Fibroblast of upper back skin (primary cell): ENCODE measurements at regions not wholly inside any gene's neighbourhood (a gene's known extent, or its start where the extent isn't known, plus 50 kb on each side); places are given as distances from the start of the nearest gene placed in this dataset.
A peak's percentile ranks its signal among the peaks of the same experiment; 100 is the strongest.

Experiments used
- DNase-seq: peaks from one replicate; pipeline ENCODE4 v3.0.0-alpha.2; 2013

GRCh38 chr15:85986116-85986515 lies 93.6 kb upstream of the AGBL1 start:
- no peak for DNase-seq

- no peak for DNase-seq
Observed at GRCh38 chr15:85986741-85987140, 92.9 kb upstream of the AGBL1 start.

- no peak for DNase-seq
Observed at GRCh38 chr15:85988741-85989140, 90.9 kb upstream of the AGBL1 start.

DNA sequence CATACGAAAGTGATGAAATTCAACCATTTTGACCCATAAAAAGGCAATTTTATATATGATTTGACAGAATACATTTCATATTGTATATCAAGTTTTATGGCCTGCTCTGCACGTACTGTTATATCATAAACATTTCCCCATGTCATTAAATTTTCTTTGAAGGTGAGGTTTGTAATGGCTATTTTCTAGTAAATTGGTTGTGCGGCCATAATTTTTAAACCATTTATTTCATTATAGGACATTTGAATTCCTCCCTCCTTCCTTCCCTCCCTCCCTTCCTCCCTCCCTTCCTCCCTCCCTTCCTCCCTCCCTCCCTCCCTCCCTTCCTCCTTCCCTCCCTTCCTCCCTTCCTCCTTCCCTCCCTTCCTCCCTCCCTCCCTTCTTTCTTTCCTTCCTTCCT lies 87.4 kb upstream of the AGBL1 start:
- no peak for DNase-seq

GRCh38 chr15:85993116-85993515 lies 86.6 kb upstream of the AGBL1 start:
- DNase-seq, result no peak

- DNase-seq, result no peak
Observed at GRCh38 chr15:85997618-85998017, 82.1 kb upstream of the AGBL1 start.

DNA sequence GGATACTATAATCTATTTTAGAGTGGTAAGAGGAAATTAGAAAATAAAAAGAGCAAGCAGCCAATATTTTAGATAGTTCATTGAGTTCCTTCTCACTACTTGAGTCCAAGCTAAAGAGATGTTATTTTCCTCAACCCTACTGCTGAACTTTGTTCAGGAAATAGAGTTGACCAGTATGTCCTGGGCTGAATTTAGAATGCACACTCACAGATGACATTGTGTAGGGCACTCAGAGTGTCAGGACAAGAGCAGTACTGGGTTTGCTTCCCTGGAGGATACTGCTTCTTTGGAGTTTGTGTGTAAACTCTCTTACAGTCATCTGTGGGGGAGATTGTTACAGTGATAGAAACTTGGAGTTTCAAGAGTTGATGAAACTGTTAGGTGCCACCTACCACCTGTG lies 80.0 kb upstream of the AGBL1 start:
- DNase-seq, result no peak

DNA sequence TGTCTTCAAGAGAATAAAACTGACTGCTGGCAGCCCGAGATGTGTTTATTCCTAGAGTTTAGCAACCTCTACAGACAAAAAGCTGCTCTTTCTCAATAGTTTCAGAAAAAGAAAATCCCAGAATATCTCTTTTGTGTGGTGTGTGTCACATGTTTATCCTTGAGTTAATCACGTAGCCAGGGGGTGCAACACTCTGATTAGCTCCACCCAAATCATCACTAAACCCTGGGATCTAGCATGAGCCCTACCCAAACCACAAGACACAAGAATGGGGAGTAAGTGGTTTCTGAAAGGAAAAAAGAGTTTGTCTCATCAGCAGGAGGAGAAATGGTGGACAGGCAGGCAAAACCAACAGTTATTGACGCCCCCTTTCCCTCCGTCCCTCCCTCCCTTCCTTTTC lies 78.5 kb upstream of the AGBL1 start:
- no peak for DNase-seq

- DNase-seq, result no peak
Observed at GRCh38 chr15:86002444-86002843, 77.2 kb upstream of the AGBL1 start.

DNA sequence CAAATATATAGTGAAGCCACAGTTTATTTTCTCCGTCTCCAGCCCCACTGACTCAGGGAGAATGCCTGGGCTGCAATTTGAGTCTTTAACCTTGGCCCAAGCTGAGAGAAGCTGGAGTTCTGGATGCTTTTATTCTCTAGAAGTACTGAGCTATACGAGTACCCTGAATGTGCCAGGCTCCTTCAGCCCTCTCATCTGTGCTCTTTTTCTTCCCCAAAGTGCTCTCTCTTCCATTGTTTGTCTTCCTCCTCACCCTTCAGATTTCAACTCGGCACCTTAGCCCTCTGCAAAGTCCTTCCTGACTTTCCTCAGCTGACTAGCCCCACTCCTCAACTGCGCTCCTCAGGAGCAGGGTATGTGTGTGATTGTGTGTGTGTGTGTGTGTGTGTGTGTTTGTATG lies 75.6 kb upstream of the AGBL1 start:
- no peak for DNase-seq

DNA sequence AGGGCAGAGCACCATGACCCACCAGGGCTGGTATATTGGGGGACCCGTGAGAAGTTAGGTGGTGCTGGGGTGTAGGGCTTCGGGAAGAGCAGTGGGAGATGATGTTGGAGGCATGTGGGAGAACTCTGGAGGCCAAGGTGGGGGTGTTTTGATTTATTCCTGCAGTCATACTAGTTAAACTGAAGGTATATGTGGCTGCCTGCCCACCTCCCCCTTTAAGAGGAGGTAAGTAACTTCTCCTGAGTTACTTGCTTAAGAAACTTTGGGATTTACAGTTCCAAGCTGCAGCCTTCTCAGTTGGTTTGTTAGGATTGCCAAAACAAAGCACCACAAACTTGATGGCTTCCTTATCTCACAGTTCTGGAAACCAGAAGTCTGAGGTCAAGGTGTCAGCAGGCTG lies 73.1 kb upstream of the AGBL1 start:
- DNase-seq, result no peak

DNA sequence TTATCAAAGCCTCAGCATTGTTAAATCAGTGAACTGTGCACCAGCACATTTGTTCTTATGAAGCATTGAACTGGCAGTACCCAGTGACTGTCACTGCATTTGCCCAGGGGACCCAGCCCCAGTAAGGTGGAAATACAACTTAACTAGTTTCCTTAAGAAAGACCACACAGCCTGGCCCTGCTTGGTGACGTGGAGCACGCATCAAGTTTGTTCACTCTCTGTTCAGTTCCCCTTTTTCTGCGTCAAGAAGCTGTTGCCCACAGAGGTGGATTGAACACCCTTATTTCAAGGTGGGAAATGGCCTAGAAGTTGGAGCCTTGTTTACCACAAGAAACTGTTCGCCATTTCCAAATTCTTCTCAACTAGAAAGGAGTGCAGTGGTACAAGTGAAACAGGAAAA lies 69.9 kb upstream of the AGBL1 start:
- no peak for DNase-seq

- DNase-seq, result no peak
Observed at GRCh38 chr15:86010398-86010797, 69.3 kb upstream of the AGBL1 start.

DNA sequence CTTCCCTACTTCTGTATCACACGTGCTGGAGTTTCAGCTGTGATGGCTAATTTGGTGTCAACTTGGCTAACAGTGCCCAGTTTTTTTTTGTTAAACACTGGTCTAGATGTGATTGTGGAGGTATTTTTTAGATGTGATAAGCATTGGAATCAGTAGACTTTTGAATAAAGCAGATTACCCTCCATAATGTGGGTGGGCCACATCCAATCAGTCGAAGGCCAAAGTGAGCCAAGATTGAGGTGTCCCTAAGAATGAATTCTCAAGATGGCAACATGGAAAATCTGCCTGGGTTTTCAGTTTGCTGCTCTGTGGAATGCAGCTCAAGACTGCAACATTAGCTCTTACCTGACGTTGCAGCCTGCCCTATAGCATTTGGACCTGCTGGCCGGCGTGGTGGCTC lies 68.8 kb upstream of the AGBL1 start:
- DNase-seq, result no peak

DNA sequence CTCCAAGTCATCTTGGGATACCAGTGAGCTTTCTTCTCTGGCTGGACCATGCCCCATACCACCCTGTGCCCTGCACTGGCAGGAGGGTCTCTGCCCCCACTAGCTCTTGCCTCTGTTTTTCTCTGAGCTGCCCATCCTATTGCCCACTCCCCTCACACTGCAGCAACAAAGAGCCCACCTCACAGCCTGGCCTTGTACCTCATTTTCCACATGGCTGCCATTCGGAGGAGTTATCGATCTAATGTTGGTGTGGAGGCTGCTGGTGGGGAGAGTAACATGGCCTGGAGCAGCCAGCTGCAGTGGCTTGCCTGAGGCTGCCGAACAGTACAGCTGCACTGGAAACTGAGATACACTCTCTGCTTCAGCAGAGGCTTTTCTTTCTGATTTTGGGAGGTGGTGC lies 65.7 kb upstream of the AGBL1 start:
- DNase-seq, result no peak

- DNase-seq, result peak; percentile 2
Observed at GRCh38 chr15:86016750-86017149, 62.9 kb upstream of the AGBL1 start.

DNA sequence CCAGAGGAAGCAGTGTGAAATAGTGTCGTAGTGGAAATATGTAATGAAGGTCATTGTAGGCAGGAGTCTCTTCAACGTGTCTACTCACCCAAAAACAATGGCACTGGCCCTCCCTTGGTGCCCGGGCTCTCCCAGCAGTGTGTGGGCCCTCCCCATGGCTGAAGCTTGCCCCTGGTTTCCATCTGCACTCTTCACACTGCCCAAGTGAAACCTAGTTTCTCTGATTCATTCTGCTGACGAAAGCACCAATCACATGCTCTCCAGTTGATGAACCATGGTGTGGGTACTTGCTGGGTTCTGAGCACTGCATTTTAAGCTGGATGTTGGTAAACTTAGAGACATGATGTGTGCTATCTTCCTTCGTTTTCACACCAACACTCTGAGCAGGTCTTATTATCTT lies 61.0 kb upstream of the AGBL1 start:
- no peak for DNase-seq

- DNase-seq, result peak; percentile 17
Observed at GRCh38 chr15:86021281-86022264, 58.1 kb upstream of the AGBL1 start.

DNA sequence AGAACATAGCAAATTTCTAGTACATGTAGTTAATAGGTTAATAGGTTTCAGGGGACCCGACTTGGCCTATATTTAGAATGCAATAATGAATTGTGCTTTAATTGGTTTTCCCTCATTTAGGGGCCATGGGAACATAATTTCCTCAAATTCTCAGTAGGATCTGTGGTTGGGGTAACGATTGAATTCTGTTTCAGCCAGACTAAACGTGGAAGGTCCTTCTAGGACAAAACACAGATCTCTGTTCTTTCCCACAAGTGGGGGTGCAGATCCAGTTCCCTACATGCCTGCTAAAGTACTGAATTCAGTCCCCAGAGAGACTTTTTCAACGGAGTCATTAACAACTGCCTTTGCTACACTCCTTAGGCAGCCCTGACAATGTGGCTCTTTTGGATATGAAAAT lies 50.7 kb upstream of the AGBL1 start:
- DNase-seq, result no peak
